Ovary (tissue), 3 donors: ENCODE measurements at regions not wholly inside any gene's neighbourhood (a gene's known extent, or its start where the extent isn't known, plus 50 kb on each side); places are given as distances from the start of the nearest gene placed in this dataset.

Experiments used
- EP300 ChIP-seq: sonication (generic); formaldehyde crosslinking; IDR thresholded peaks from one replicate; pipeline ENCODE4 v1.6.1; 2017; ENCODE audit warnings: antibody characterized with exemption
- POLR2A ChIP-seq: fragments of 450-650 bp; IDR thresholded peaks from one replicate; pipeline ENCODE4 v1.6.1; 2017; ENCODE audit warnings: antibody characterized with exemption, mild to moderate bottlenecking, moderate library complexity
- TF ChIP-seq, protein P1 (sequence below), 3 donors: fragments of 450-650 bp in 2 of 3; fragments of 200-600 bp in 1 of 3; IDR thresholded peaks; one replicate each; pipeline versions ENCODE4 v1.5.1 to v1.8.0; 2016 to 2022; ENCODE audit warnings: antibody characterized with exemption in 3 of 3, mild to moderate bottlenecking in 1 of 3
- donor health status: DM: no; HTN: no; CAD: no.

- no peak for TF ChIP-seq POLR2A
- TF ChIP-seq, protein P1, sequence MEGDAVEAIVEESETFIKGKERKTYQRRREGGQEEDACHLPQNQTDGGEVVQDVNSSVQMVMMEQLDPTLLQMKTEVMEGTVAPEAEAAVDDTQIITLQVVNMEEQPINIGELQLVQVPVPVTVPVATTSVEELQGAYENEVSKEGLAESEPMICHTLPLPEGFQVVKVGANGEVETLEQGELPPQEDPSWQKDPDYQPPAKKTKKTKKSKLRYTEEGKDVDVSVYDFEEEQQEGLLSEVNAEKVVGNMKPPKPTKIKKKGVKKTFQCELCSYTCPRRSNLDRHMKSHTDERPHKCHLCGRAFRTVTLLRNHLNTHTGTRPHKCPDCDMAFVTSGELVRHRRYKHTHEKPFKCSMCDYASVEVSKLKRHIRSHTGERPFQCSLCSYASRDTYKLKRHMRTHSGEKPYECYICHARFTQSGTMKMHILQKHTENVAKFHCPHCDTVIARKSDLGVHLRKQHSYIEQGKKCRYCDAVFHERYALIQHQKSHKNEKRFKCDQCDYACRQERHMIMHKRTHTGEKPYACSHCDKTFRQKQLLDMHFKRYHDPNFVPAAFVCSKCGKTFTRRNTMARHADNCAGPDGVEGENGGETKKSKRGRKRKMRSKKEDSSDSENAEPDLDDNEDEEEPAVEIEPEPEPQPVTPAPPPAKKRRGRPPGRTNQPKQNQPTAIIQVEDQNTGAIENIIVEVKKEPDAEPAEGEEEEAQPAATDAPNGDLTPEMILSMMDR (IDR thresholded peaks at IDR 0.05), result no peak
- TF ChIP-seq EP300, result no peak
Measured at GRCh38 chr12:84198294-84198946, 714.2 kb downstream of the SLC6A15 start.
